ENCODE measurements at regions not wholly inside any gene's neighbourhood (a gene's known extent, or its start where the extent isn't known, plus 50 kb on each side); places are given as distances from the start of the nearest gene placed in this dataset.

GRCh38 chr15:46930426-46930825, 786.9 kb upstream of the SEMA6D start:
- no peak overlapping the region for H3K27ac Mint-ChIP-seq (ENCODE audit: unreplicated experiment)
- no peak for TF ChIP-seq CTCF (conservative IDR thresholded peaks at IDR 0.05)
- H3K4me1 Mint-ChIP-seq: no peaks in the 10 kb centered on the region
- peaks cover 3% of the 10 kb centered on the region for H3K9me3 Mint-ChIP-seq
- no peaks in the 10 kb centered on the region for H3K27me3 Mint-ChIP-seq (ENCODE audit: low read depth)
- H3K36me3 Mint-ChIP-seq (ENCODE audit: low read depth): no peaks in the 10 kb centered on the region
- H3K4me3 Mint-ChIP-seq: no peak overlapping the region
- DNase-seq (ENCODE audit: low read depth, low spot score): no peak

GRCh38 chr15:46933332-46933731, 784.0 kb upstream of the SEMA6D start:
- DNase-seq (ENCODE audit: low read depth, low spot score): no peak
- H3K27ac Mint-ChIP-seq (ENCODE audit: unreplicated experiment): no peak overlapping the region
- no peaks in the 10 kb centered on the region for H3K27me3 Mint-ChIP-seq (ENCODE audit: low read depth)
- no peaks in the 10 kb centered on the region for H3K36me3 Mint-ChIP-seq (ENCODE audit: low read depth)
- H3K4me3 Mint-ChIP-seq: no peak overlapping the region
- H3K4me1 Mint-ChIP-seq: no peaks in the 10 kb centered on the region
- peaks cover 3% of the 10 kb centered on the region for H3K9me3 Mint-ChIP-seq
- no peak for TF ChIP-seq CTCF (conservative IDR thresholded peaks at IDR 0.05)

- Mint-ChIP-seq H3K4me1 (no peaks in the 10 kb centered on the region), H3K4me3 (no peak overlapping the region), H3K27ac (ENCODE audit: unreplicated experiment) (no peak overlapping the region), H3K27me3 (ENCODE audit: low read depth) (no peaks in the 10 kb centered on the region), H3K9me3 (peaks cover 3% of the 10 kb centered on the region), H3K36me3 (ENCODE audit: low read depth) (no peaks in the 10 kb centered on the region)
- DNase-seq (ENCODE audit: low read depth, low spot score): no peak
- TF ChIP-seq CTCF (conservative IDR thresholded peaks at IDR 0.05): no peak
Measured at GRCh38 chr15:46934851-46935250, 782.5 kb upstream of the SEMA6D start.

- no peak overlapping the region for H3K4me3 Mint-ChIP-seq
- H3K27me3 Mint-ChIP-seq (ENCODE audit: low read depth): no peaks in the 10 kb centered on the region
- DNase-seq (ENCODE audit: low read depth, low spot score): no peak
- no peaks in the 10 kb centered on the region for H3K36me3 Mint-ChIP-seq (ENCODE audit: low read depth)
- H3K9me3 Mint-ChIP-seq: no peaks in the 10 kb centered on the region
- no peak overlapping the region for H3K27ac Mint-ChIP-seq (ENCODE audit: unreplicated experiment)
- no peaks in the 10 kb centered on the region for H3K4me1 Mint-ChIP-seq
- TF ChIP-seq CTCF (conservative IDR thresholded peaks at IDR 0.05): no peak
Measured at GRCh38 chr15:46938169-46938568, 779.1 kb upstream of the SEMA6D start.

GRCh38 chr15:46941241-46941640, 776.1 kb upstream of the SEMA6D start:
- H3K36me3 Mint-ChIP-seq (ENCODE audit: low read depth): no peaks in the 10 kb centered on the region

More at GRCh38 chr15:46941241-46941640, 776.1 kb upstream of the SEMA6D start:
- no peak for TF ChIP-seq CTCF (conservative IDR thresholded peaks at IDR 0.05)
- DNase-seq (ENCODE audit: low read depth, low spot score): no peak
- Mint-ChIP-seq H3K27me3 (ENCODE audit: low read depth) (no peaks in the 10 kb centered on the region), H3K4me3 (no peak overlapping the region), H3K4me1 (no peaks in the 10 kb centered on the region), H3K9me3 (no peaks in the 10 kb centered on the region), H3K27ac (ENCODE audit: unreplicated experiment) (no peak overlapping the region)
